Parathyroid adenoma (tissue), 2 donors: ENCODE measurements at regions not wholly inside any gene's neighbourhood (a gene's known extent, or its start where the extent isn't known, plus 50 kb on each side); places are given as distances from the start of the nearest gene placed in this dataset.

Experiments
- H2AFZ ChIP-seq: fragments of 300-600 bp; sonication (generic); one replicate; pipeline ENCODE4 v1.7.0; 2017; ENCODE audit warnings: antibody characterized with exemption, mild to moderate bottlenecking
- H3K27ac ChIP-seq: fragments of 300-600 bp; sonication (generic); one replicate; pipeline ENCODE4 v1.7.0; 2017
- H3K27me3 ChIP-seq: fragments of 300-600 bp; sonication (generic); one replicate; pipeline ENCODE4 v1.7.0; 2017; ENCODE audit warnings: low read length; ENCODE audit not compliant: control insufficient read depth, insufficient read depth
- H3K36me3 ChIP-seq: fragments of 300-600 bp; sonication (generic); one replicate; pipeline ENCODE4 v1.7.0; 2017; ENCODE audit warnings: low read length; ENCODE audit not compliant: control insufficient read depth, insufficient read depth
- H3K4me1 ChIP-seq: fragments of 300-600 bp; sonication (generic); one replicate; pipeline ENCODE4 v1.7.0; 2017; ENCODE audit warnings: control low read depth
- H3K4me2 ChIP-seq: fragments of 300-600 bp; sonication (generic); one replicate; pipeline ENCODE4 v1.7.0; 2017; ENCODE audit warnings: low read length
- H3K4me3 ChIP-seq: fragments of 300-600 bp; sonication (generic); one replicate; pipeline ENCODE4 v1.7.0; 2017; ENCODE audit warnings: low read depth, low read length
- H3K79me2 ChIP-seq: fragments of 300-600 bp; sonication (generic); one replicate; pipeline ENCODE4 v1.7.0; 2017; ENCODE audit warnings: control low read depth
- H3K9ac ChIP-seq: fragments of 300-600 bp; sonication (generic); one replicate; pipeline ENCODE4 v1.7.0; 2017; ENCODE audit warnings: mild to moderate bottlenecking
- H3K9me3 ChIP-seq: fragments of 300-600 bp; sonication (generic); one replicate; pipeline ENCODE4 v1.7.0; 2017; ENCODE audit warnings: low read length; ENCODE audit not compliant: control insufficient read depth
- TF ChIP-seq, protein P1 (sequence below): fragments of 300-600 bp; sonication (generic); IDR thresholded peaks from one replicate; pipeline ENCODE4 v1.7.0; 2017; ENCODE audit warnings: antibody characterized with exemption, mild to moderate bottlenecking
- donor health status: primary hyperparathyroidism.

DNA sequence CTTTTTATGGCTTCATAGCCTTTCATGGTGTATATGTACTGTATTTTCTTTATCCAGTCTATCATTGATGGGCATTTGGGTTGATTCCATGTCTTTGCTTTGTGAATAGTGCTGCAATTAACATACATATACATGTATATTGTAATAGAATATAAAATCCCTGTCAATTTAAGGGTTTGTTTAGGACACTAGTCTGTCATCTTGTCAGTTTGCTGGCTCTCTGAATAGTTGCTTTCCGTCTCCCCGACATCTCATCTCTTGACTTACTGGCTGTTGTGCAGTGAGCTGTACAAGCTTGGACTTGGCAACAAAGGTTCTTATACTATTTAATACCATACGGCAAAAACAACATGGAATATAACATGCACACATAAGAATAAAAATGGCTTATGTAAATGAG, 1487.5 kb downstream of the LRRC4C start:
- H3K27me3 ChIP-seq: no peaks in the 10 kb centered on the region
- H3K4me2 ChIP-seq: no peak overlapping the region
- H3K27ac ChIP-seq: no peak overlapping the region
- H3K36me3 ChIP-seq: no peaks in the 10 kb centered on the region
- no peak overlapping the region for H3K9ac ChIP-seq
- H2AFZ ChIP-seq: no peak overlapping the region
- H3K79me2 ChIP-seq: no peaks in the 10 kb centered on the region
- no peak overlapping the region for H3K4me3 ChIP-seq
- H3K4me1 ChIP-seq: no peaks in the 10 kb centered on the region
- no peaks in the 10 kb centered on the region for H3K9me3 ChIP-seq
- TF ChIP-seq, protein P1, sequence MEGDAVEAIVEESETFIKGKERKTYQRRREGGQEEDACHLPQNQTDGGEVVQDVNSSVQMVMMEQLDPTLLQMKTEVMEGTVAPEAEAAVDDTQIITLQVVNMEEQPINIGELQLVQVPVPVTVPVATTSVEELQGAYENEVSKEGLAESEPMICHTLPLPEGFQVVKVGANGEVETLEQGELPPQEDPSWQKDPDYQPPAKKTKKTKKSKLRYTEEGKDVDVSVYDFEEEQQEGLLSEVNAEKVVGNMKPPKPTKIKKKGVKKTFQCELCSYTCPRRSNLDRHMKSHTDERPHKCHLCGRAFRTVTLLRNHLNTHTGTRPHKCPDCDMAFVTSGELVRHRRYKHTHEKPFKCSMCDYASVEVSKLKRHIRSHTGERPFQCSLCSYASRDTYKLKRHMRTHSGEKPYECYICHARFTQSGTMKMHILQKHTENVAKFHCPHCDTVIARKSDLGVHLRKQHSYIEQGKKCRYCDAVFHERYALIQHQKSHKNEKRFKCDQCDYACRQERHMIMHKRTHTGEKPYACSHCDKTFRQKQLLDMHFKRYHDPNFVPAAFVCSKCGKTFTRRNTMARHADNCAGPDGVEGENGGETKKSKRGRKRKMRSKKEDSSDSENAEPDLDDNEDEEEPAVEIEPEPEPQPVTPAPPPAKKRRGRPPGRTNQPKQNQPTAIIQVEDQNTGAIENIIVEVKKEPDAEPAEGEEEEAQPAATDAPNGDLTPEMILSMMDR: no peak

DNA sequence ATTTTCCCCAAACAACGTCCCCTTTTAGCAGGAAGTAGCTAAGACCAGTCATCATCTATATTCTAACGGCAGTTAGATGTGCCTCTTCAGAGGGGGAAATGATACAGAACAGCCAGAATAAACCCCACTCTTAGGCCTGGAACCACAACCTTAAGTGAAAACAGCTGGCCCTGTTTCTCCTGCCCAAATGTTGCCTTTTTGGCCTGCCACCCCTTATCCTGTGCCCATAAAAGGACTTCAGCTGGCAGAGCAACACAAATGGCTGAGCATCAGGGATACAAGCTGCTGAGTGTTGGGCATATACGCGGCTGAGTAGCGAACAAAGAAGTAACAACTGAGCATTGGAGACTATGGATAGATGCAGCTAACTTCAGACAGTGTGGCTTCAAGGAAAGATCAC, 1491.4 kb downstream of the LRRC4C start:
- Histone ChIP-seq H3K27ac (no peak overlapping the region), H3K79me2 (no peaks in the 10 kb centered on the region), H3K27me3 (no peaks in the 10 kb centered on the region), H3K4me3 (no peak overlapping the region), H2AFZ (no peak overlapping the region), H3K36me3 (no peaks in the 10 kb centered on the region), H3K9ac (no peak overlapping the region), H3K4me1 (no peaks in the 10 kb centered on the region), H3K4me2 (no peak overlapping the region), H3K9me3 (no peaks in the 10 kb centered on the region)
- TF ChIP-seq, protein P1: no peak

DNA sequence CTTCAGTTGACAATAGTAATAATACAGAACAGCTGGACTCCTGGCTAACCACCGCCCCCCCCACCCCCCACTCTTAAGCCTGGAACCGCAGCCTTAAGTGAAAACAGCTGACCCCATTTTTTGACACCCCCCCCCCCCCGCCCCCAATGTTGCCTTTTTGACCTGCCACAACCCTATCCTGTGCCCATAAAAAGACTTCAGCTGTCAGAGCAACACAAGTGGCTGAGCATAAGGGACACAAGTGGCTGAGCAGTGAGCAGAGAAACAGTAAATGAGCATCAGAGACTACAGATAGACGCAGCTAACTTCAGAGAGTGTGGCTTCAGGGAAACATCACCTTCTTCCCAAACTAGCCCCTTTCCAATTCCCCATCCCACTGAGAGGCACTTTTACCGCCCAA, 1493.8 kb downstream of the LRRC4C start:
- Histone ChIP-seq H3K4me3 (no peak overlapping the region), H3K27me3 (no peaks in the 10 kb centered on the region), H3K9me3 (no peaks in the 10 kb centered on the region), H3K36me3 (no peaks in the 10 kb centered on the region), H3K79me2 (no peaks in the 10 kb centered on the region), H3K4me1 (no peaks in the 10 kb centered on the region), H3K27ac (no peak overlapping the region), H3K4me2 (no peak overlapping the region), H2AFZ (no peak overlapping the region), H3K9ac (no peak overlapping the region)
- TF ChIP-seq, protein P1: no peak

DNA sequence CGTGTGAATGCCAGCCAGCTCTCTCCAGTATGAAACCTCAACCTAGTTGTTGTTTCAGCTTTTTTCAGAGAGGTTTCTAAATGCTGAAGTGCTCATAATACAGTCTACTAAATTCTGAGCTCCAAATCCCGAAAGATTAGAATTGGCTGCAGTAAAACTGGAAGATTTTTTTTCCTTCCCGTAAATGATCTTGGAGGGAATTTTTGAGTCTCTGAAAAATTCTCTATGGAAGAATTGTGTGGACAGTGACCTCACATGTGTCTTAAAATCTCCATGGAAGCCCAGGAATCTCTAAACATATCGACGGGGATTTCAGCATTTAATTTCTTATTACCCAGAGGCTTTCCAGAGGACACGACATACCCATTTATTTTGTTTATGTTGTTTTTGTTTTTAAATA, 1499.2 kb downstream of the LRRC4C start:
- H3K27ac ChIP-seq: no peak overlapping the region
- H3K9ac ChIP-seq: no peak overlapping the region
- no peaks in the 10 kb centered on the region for H3K4me1 ChIP-seq
- H3K9me3 ChIP-seq: no peaks in the 10 kb centered on the region
- TF ChIP-seq, protein P1: no peak
- no peaks in the 10 kb centered on the region for H3K79me2 ChIP-seq
- no peaks in the 10 kb centered on the region for H3K27me3 ChIP-seq
- no peak overlapping the region for H3K4me3 ChIP-seq
- H3K36me3 ChIP-seq: no peaks in the 10 kb centered on the region
- H3K4me2 ChIP-seq: no peak overlapping the region
- no peak overlapping the region for H2AFZ ChIP-seq

DNA sequence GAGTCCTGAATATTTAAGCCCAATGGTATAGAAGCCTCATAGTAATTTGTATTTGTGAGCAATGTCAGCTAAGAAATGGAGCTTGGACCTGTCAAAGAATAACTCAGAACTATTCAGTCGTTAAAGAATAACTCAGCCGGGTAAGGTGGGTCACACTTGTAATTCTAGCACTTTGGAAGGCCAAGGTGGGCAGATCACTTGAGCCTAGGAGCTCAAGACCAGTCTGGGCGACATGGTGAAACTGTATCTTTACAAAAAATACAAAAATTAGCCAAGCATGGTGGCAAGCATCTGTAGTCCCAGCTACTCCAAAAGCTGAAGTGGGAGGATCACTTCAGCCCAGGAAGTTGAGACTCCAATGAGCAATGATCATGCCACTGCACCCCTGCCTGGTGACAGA, 1526.5 kb downstream of the LRRC4C start:
- H3K79me2 ChIP-seq: no peaks in the 10 kb centered on the region
- H3K4me1 ChIP-seq: no peaks in the 10 kb centered on the region
- H3K27ac ChIP-seq: no peak overlapping the region
- TF ChIP-seq, protein P1: no peak
- H3K4me3 ChIP-seq: no peak overlapping the region
- no peaks in the 10 kb centered on the region for H3K27me3 ChIP-seq
- no peaks in the 10 kb centered on the region for H3K36me3 ChIP-seq
- no peak overlapping the region for H3K4me2 ChIP-seq
- no peak overlapping the region for H3K9ac ChIP-seq
- no peak overlapping the region for H2AFZ ChIP-seq
- no peaks in the 10 kb centered on the region for H3K9me3 ChIP-seq
